Myocyte (in vitro differentiated cells): ENCODE measurements at regions not wholly inside any gene's neighbourhood (a gene's known extent, or its start where the extent isn't known, plus 50 kb on each side); places are given as distances from the start of the nearest gene placed in this dataset.
"Not testable (repeated sequence)": the region's sequence is repeated elsewhere in the genome, so short reads cannot be mapped to it uniquely, and the experiment has no call there.

Source experiments
- DNase-seq: peaks from one replicate; pipeline ENCODE4 v3.0.0-alpha.2; 2012; ENCODE audit warnings: low read depth

- not testable (repeated sequence) for DNase-seq
Observed at GRCh38 chr14:105730731-105731130, 204.3 kb downstream of the TMEM121 start.

DNA sequence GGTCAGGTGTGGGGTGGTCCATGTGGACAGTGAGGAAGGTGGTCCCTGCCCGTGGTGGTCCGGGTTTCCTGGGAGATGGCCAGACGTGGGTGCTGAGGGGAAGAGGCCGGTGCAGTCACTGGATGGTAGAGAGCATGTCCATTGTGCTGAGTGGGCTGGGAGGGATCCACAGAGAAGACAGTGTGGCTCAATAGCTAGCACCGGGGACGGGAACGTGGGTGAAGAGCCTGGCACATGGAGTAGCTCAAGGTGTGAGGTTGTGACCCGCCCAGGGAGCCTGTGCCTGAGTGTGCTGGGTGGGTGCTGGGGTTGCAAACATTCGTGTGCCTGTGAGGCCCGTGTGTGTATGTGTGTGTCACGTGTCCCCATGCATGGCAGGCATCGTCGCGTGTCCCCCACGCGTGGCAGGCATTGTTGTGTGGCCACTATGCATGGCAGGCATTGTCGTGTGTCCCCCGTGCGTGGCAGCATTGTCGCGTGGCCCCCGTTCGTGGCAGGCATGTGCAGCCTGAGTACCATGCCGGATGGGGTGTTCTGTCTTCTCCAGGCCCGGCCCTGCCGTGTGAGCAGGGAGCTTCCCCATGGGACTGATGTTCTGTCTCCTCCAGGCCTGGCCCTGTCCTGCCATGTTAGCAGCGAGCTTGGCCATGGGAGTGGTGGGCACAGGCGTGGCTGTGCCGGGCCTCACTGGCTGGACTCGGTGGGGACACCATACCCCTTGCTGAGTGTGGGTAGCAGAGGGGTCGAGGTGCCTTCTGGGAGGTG, 205.0 kb downstream of the TMEM121 start:
- not testable (repeated sequence) for DNase-seq

DNA sequence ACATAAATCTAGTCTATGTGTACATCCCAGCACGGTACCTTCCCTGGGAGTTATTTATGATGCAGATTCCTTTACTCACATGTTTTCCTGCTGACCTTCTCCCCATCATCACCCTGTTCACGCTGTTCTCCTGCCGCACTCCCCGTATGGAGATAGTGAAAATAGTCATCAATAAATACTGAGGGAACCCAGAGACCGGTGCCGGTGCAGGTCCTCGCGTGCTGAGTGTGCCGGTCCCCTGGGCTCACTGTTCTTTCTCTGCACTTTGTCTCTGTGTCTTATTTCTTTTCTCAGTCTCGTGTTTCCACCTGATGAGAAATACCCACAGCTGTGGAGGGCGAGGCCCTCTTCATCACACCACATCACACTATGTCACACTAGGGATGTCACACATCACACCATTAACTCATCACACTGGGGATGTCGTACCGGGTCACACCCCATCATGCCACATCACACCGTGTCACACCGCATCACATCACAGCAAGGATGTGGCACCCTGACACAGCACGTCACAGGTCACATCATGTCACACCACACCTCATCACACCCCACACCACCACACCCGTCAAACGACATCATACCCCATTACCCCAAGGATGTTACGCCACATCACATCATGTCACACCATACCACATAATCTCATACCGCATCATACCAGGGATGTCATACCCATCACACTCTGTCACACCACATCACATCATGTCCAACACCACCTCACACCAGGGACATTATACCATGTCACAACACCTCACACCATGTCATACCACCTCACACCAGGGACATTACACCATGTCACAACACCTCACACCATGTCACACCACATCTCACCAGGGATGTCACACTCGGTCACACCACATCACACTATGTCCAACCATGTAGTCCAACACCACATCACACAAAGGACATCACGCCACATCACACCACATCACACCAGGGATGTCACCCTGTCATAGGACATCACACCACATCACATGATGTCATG, 207.0 kb downstream of the TMEM121 start:
- DNase-seq: no peak

DNA sequence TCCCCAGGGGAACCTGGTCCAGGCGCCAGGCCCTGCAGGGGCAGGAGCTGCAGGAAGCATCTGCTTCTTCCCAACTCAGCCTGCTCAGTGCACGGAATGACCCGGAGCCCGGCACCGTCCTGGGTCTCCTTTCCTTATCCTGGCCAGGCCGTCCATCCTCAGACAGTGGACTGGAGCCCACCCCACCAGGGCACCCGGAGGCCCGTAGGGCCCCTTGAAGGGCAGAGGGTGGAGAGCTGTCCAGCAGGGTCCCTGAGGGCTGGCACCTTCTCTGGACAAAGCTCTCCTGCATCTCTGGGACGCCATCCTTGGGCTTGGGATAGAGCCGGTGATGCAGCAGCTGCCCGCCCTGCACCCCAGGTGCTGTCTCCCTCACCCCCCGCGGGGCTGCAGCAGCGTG, 207.9 kb downstream of the TMEM121 start:
- DNase-seq: not testable (repeated sequence)

DNA sequence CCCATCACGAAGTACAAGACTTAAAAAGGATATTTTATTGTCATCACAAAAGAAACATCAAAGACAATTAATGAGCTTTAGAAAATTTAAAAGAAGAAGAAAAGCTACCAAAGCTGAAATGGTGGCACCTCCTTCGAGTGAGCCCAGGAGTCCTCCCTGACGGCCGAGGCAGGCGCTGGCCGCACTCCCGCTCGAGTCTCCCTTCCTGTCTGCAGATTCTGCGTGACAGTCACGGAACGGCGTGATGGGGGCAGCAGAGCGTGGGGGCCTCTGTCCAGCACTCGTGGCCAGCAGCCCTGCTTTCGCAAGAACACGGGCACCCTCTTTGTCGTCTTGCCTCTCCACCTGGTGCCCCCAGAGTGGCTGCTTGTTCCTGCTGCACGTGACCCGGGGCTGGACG, 209.9 kb downstream of the TMEM121 start:
- not testable (repeated sequence) for DNase-seq

GRCh38 chr14:105737504-105738246, 211.3 kb downstream of the TMEM121 start:
- DNase-seq: no peak

DNA sequence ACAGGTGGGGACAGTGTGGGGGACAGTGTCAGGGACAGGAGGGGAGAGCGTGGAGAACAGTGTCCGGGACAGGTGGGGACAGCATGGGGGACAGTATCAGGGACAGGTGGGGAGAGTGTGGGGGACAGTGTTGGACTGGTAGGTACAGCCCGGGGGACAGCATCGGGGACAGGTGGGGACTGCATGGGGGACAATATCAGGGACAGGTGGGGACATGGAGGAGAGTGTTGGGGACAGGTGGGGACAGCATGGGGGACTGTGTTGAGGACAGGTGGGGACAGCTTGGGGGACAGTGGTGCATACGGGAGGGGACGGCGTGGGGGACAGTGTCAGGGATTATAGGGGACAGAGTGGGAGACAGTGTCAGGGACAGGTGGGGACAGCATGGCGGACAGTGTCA, 212.3 kb downstream of the TMEM121 start:
- DNase-seq: no peak

GRCh38 chr14:105739331-105740102, 213.1 kb downstream of the TMEM121 start:
- DNase-seq: no peak

- DNase-seq: not testable (repeated sequence)
Observed at GRCh38 chr14:105740272-105740671, 213.9 kb downstream of the TMEM121 start.

DNA sequence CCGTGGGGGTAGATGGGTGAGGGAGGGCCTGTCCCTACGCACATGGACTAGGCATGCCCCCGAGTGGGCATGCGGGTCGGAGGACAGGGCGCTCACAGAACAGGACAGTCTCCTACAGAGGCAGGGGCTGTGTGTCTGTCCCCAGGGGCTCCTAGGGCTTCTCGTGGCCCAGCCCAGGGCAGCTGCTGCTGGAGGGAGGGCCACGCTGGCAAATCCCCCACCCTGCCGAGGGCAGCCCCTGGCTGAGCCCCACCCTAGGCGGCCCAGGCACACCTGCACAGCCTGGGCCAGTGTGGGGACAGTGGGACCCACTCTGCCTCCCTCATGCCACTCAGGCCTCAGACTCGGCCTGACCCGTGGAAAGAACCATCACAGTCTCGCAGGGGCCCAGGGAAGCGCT, 214.6 kb downstream of the TMEM121 start:
- not testable (repeated sequence) for DNase-seq

- not testable (repeated sequence) for DNase-seq
Observed at GRCh38 chr14:105741707-105742530, 215.5 kb downstream of the TMEM121 start.

DNA sequence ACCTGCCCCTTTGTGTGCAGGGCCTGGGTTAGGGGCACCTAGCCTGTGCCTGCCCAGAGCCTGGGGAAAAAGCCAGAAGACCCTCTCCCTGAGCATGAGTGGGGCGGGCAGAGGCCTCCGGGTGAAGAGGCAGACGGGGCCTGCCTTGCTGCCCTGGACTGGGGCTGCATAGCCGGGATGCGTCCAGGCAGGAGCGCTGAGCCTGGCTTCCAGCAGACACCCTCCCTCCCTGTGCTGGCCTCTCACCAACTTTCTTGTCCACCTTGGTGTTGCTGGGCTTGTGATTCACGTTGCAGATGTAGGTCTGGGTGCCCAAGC, 216.1 kb downstream of the TMEM121 start:
- no peak for DNase-seq

DNA sequence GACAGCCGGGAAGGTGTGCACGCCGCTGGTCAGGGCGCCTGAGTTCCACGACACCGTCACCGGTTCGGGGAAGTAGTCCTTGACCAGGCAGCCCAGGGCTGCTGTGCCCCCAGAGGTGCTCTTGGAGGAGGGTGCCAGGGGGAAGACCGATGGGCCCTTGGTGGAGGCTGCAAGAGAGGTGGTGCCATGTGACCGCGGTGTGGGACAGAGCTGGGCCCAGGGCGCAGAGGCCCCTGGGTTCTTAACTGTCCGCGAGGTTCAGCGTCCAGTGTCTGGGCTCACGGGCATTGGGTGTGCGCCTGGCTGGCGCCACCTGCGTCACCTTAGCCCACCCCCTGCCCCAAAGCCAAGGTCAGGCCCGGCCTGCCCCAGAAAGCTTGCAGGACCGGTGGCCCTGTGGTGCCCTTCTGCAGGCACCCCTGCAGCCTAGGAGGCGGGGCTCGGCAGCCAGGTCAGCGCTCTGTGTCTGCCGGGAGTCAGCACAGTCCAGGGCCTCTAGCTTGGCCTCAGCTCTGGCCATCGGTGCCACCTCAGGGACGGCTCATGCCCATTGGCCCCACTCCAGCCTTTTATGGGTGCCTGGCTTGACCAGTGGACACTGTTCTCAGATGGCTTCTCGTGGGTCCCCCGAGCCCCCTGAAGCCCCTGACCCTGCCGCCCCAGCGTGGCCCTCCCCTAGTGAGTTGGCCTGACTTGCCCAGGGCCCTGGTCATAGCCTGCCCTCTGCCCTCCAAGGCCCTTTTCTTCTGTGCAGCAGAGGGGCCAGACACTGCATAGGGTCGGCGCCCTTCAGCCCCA, 216.7 kb downstream of the TMEM121 start:
- DNase-seq: not testable (repeated sequence)

- not testable (repeated sequence) for DNase-seq
Observed at GRCh38 chr14:105744213-105744787, 217.9 kb downstream of the TMEM121 start.

GRCh38 chr14:105745433-105746123, 219.2 kb downstream of the TMEM121 start:
- DNase-seq: no peak

GRCh38 chr14:105746124-105746514, 219.7 kb downstream of the TMEM121 start:
- no peak for DNase-seq

DNA sequence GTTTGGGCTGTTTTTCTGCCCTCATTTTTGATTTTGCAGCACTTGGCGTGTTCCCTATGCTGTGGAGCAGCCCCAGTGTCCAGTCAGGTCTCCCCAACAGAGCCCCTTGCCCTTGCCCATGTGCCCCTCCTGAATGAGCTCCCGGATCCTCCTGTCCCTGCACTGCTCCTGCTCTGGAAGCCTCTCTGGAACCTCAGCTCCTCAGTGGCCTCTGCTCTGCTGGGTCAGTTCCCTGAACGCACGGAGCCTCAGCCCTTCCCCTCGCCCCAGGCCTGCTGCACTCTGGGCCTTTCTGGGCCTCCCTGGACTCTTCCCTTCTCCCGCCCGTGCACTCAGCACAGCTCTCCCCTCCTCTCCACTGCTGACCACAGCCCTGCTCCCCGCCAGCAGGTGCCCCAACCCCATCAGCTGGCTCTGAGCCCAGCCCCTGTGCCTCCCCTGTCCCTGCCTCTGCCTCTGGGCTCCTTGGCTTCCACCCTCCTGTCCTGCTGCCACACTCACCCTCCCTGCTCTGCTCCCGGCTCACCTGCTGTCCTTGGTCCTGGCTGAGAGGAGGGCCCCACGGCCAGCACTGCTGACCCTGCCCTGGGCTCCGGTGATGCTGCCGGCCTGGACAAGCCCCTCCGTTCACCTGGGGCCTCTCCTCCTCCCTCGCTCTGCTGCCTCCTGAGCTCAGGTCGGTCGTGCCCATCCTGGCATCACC, 220.6 kb downstream of the TMEM121 start:
- DNase-seq: not testable (repeated sequence)
